ENCODE measurements at regions not wholly inside any gene's neighbourhood (a gene's known extent, or its start where the extent isn't known, plus 50 kb on each side); places are given as distances from the start of the nearest gene placed in this dataset.

DNA sequence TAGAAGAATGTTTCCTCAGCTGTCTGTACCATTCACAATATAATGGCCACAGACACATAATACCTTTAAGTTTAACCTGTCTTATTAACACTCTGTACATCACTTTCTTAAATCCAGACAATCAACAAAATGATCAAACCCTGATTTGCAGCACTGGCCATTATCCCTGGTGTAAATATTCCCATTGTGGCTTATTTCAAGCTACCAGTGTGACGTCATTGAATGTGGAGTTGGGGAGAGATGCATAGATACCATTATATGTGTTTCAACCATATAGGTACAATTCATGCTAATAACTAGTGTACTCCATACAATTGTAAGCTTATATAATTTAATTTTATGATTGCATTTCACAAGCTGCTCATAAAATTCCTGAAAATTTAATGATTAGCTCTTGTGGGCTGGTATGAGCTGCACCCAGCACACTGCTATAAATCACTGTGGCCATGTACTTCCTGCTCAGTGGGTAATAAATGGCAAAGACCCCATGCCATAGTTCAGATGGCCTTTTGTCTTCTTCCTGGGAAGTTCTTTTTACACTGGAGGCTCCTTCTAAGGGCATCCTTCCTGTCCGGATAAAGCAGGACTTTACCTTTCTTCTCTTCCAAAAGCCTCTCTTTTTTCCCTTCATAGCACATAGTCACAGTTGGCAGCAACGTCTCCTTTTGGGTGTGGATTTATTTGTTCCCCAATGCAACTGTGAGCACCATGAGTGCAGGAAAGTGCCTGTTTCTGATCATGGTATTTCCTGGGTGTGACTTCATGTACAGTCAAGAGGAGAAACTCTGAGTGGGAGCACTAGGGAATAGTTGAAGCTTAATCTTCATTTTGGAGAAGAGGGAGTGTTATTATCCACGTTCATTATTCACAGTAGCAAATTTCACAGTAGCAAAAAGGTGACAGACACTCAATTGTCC is 87.8 kb downstream of the MIAT start:
- no peak for DNase-seq (ENCODE audit: low read depth)
- no peak overlapping the region for H3K4me3 ChIP-seq (ENCODE audit: low read length)
- TF ChIP-seq, protein P1, sequence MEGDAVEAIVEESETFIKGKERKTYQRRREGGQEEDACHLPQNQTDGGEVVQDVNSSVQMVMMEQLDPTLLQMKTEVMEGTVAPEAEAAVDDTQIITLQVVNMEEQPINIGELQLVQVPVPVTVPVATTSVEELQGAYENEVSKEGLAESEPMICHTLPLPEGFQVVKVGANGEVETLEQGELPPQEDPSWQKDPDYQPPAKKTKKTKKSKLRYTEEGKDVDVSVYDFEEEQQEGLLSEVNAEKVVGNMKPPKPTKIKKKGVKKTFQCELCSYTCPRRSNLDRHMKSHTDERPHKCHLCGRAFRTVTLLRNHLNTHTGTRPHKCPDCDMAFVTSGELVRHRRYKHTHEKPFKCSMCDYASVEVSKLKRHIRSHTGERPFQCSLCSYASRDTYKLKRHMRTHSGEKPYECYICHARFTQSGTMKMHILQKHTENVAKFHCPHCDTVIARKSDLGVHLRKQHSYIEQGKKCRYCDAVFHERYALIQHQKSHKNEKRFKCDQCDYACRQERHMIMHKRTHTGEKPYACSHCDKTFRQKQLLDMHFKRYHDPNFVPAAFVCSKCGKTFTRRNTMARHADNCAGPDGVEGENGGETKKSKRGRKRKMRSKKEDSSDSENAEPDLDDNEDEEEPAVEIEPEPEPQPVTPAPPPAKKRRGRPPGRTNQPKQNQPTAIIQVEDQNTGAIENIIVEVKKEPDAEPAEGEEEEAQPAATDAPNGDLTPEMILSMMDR (conservative IDR thresholded peaks at IDR 0.05; ENCODE audit: low read length): no peak

DNA sequence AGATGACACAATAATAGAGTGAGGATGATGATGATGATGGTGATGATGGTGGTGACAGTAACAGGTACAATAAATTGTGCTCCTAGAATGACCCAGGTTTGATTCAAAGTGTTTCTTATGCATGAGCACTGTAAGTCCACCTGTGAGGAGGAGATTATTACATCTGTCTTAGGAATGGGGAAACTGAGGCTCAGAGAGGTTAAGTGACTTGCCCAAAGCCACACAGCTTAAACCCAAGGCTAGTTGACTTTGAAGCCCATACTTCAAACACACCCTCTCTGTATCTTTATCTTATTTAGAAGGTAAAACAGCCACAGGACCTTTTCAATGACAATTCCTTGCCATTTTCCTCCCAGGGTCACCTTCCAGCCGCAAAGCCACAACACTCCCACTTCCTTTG is 88.9 kb downstream of the MIAT start:
- no peak for DNase-seq (ENCODE audit: low read depth)
- H3K4me3 ChIP-seq (ENCODE audit: low read length): no peak overlapping the region
- TF ChIP-seq, protein P1 (conservative IDR thresholded peaks at IDR 0.05; ENCODE audit: low read length): no peak

DNA sequence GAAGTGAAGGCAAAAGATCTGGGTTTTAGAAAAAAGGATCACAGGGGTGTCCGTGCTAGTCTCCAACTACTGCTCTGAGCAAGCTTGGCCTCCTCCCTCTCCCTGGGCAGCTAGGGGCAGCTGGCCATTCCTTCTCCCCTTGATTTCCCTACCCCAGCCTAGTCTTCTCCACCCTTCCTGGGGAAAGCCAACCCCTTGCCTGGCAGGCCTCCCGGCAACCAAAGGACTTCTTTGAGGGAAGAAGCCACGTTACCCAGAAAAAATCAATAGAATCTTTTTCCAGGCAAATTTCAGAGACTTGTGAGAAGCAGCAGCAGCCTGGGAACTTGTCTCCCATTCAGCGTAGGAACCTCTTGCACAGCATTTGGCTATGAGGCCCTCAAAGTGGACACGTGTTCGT is 91.5 kb downstream of the MIAT start:
- H3K4me3 ChIP-seq (ENCODE audit: low read length): no peak overlapping the region
- TF ChIP-seq, protein P1 (conservative IDR thresholded peaks at IDR 0.05; ENCODE audit: low read length): no peak
- DNase-seq (ENCODE audit: low read depth): no peak

DNA sequence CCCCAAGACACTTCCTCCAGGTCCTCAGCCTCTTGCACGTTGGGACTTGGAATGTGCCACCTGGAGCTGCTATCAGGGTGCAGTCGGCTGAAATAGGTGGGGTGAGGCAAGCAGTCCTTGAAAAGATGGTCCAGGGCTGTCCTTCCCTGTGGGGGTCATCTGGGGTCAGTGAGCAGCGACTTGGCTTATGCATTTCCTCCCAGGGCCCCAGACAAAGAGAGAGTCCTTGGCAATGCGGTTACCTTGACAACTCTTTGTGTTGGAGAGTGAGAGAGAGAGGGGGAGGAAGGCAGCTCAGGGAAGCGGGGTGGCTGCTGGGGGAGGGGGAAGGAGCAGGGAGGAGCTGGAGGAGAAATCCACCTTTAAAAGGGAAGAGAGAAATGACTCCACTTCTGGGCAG is 93.8 kb downstream of the MIAT start:
- no peak overlapping the region for H3K4me3 ChIP-seq (ENCODE audit: low read length)
- TF ChIP-seq, protein P1 (conservative IDR thresholded peaks at IDR 0.05; ENCODE audit: low read length): no peak
- no peak for DNase-seq (ENCODE audit: low read depth)

DNA sequence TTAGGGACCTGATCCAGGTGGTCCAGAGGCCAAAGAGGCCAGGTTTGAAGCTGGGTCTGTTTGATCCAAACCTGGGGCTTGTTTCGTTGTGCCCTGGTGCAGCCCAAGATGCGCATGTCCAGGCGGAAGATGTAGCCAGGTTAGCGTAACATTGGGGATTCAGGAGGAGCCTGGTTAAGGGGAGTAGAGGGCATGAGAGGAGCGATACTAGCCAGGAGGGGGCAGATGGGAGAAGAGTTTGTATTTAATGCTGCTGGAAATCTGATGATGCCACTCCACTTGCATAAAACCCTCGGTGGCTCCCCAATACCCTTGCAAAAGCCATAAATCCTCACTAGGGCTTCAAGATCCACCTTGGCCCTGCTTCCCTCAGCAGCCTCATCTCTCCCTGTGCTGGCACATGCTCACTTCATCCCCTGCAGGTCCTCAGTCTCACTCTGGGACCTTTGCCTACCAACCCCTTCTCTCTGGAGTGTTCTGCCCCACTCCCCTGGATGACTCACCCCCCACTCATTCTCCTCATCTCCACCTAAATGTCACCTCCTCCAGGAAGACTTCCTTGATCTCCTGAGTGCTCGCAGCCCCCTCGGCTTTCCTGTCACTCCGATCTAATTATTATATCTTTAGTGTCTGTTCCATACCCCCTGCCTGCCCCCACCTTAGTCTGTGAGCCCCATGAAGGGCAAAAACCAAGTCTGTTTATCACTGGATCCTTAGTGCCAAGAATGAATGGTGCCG is 95.9 kb downstream of the MIAT start:
- H3K4me3 ChIP-seq (ENCODE audit: low read length): no peak overlapping the region
- no peak for DNase-seq (ENCODE audit: low read depth)
- TF ChIP-seq, protein P1 (conservative IDR thresholded peaks at IDR 0.05; ENCODE audit: low read length): 0 out of 2 replicates have a peak, but pooled peaks have one; percentile 11

DNA sequence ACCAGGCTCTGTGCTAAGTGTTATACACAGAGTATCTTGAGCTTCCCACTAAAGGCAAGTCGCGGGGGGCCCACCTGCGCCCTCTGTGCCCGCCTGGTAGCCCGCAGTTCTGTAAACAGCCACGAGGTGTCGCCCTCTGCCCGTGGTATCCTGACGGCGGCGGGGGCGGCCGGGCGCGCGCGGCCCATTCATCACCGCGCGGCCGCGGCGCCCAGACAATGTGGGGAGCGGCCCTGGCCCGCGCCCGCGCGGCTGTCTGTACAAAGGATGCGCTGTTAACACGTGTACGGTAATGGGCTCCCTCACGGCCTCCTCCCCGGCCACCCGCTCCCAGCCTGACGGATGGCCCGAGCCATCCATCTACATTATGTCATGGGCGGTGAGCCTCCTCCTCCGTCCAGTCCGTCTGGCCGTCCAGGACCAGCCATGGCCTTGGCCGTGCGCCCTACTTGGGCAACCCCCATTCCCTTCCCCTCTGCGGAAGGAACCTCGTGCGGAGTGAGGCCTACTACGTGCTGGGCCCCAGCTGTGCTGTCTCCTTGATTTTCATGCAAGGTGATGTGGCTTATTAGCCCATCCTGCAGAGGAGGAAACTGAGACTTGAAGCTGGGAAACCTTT is 99.4 kb downstream of the MIAT start:
- peak; percentile 58 for DNase-seq (ENCODE audit: low read depth)

More for the DNA sequence above, 99.4 kb downstream of the MIAT start:
- TF ChIP-seq, protein P1 (conservative IDR thresholded peaks at IDR 0.05; ENCODE audit: low read length): peak; percentile 57
- peak overlapping the region; percentile 44 for H3K4me3 ChIP-seq (ENCODE audit: low read length)

Data from AG10803 (cell line).